ENCODE measurements at regions not wholly inside any gene's neighbourhood (a gene's known extent, or its start where the extent isn't known, plus 50 kb on each side); places are given as distances from the start of the nearest gene placed in this dataset.

DNA sequence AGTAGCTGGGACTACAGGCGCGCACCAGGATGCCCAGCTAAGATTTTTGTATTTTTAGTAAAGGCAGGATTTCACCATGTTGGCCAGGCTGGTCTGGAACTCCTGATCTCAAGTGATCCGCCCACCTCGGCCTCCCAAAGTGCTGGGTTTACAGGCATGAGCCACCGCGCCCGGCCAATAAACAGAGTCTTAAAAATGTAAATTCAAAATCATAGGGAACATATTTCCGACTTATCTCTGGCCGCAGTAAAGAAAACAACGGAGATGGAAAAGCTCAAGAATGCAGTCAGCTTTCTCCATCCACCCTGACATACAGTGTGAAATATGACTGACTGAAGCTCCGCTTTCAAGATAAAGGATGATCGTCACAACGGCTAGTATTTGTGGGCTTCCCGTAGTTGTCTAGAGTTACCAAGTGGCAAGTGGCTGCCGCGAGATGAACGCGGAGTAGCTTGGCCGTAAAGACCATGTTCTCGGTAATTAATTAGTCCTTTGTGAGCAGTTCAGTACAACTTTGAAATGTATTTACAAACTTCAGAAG is 495.1 kb upstream of the FAT1 start:
- no peak for DNase-seq (ENCODE audit: low read depth)
- ChIA-PET CTCF (no interaction called here), POLR2A (no interaction called here)

DNA sequence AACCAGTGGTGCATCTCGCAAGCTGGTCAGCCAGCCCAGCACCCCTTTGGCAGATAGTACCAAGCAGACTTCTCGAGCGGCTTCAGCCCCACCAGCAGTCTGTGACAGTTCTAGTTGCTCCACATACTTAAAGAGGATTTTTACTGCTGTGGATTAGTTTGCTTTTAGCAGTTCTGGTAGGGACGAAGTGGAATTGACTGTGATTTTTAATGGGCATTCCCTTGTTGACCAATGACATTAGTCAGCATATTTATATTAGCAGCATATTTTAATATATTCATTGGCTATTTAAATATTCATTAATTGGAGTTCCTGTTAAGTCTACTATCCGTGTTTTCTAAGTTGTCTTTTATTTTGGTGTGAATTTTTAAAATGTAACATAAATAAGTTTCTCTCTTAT is 500.9 kb upstream of the FAT1 start:
- TF ChIP-seq, protein P1, sequence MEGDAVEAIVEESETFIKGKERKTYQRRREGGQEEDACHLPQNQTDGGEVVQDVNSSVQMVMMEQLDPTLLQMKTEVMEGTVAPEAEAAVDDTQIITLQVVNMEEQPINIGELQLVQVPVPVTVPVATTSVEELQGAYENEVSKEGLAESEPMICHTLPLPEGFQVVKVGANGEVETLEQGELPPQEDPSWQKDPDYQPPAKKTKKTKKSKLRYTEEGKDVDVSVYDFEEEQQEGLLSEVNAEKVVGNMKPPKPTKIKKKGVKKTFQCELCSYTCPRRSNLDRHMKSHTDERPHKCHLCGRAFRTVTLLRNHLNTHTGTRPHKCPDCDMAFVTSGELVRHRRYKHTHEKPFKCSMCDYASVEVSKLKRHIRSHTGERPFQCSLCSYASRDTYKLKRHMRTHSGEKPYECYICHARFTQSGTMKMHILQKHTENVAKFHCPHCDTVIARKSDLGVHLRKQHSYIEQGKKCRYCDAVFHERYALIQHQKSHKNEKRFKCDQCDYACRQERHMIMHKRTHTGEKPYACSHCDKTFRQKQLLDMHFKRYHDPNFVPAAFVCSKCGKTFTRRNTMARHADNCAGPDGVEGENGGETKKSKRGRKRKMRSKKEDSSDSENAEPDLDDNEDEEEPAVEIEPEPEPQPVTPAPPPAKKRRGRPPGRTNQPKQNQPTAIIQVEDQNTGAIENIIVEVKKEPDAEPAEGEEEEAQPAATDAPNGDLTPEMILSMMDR (IDR thresholded peaks at IDR 0.05; ENCODE audit: insufficient read depth, low read depth, low read length), result no peak
- no peaks in the 10 kb centered on the region for H3K36me3 ChIP-seq (ENCODE audit: control insufficient read depth, insufficient read depth, low read length)
- CTCF ChIA-PET, result no interaction called here
- POLR2A ChIA-PET, result no interaction called here
- no peak overlapping the region for H3K4me3 ChIP-seq (ENCODE audit: low read depth, low read length)
- no peaks in the 10 kb centered on the region for H3K27me3 ChIP-seq (ENCODE audit: control insufficient read depth, insufficient read depth, low read length)
- DNase-seq (ENCODE audit: low read depth), result no peak

More for the DNA sequence above, 495.1 kb upstream of the FAT1 start:
- Histone ChIP-seq H3K4me3 (ENCODE audit: low read depth, low read length) (no peak overlapping the region), H3K27me3 (ENCODE audit: control insufficient read depth, insufficient read depth, low read length) (no peaks in the 10 kb centered on the region), H3K36me3 (ENCODE audit: control insufficient read depth, insufficient read depth, low read length) (no peaks in the 10 kb centered on the region)
- TF ChIP-seq, protein P1 (IDR thresholded peaks at IDR 0.05; ENCODE audit: insufficient read depth, low read depth, low read length), result no peak

DNA sequence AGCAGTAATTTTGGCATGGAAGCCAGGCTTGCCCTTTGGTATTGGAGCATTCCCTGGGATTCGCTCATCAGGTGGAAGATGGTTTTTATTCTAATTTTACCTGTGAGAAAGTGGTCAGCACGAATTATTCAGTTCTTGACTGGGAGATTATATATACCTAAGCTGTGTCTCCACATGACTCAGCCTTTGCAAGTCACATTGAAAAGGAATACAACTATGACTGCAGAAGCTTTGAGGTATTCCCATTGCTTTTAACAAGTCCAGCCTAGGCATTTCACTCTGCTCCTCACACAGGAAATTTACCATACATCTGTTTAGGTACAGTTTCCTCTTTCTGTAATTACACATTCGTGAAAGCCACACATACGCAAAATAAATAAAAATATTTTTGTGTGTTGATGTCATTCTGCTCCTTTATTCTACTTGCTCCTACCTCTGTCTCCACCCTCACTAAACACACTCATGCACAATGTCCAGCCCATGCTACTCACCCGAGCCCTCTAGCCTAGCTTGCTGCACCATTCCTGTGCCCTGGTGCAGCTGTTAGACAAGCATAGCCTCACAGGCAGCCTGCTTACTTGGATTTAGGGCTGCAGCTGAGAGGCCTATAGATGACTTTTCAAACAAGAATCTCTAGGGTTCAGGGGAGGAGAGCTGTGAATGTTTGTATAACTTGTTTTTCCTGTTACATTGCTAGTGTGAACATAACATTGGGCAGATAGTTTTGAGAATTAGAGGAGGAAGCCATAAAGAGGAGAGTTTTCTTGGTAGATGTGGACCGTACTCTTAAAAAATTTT is 504.4 kb upstream of the FAT1 start:
- no peaks in the 10 kb centered on the region for H3K27me3 ChIP-seq (ENCODE audit: control insufficient read depth, insufficient read depth, low read length)
- H3K36me3 ChIP-seq (ENCODE audit: control insufficient read depth, insufficient read depth, low read length), result no peaks in the 10 kb centered on the region
- TF ChIP-seq, protein P1 (IDR thresholded peaks at IDR 0.05; ENCODE audit: insufficient read depth, low read depth, low read length), result no peak
- CTCF ChIA-PET, result no interaction called here
- DNase-seq (ENCODE audit: low read depth), result no peak
- POLR2A ChIA-PET, result no interaction called here
- no peak overlapping the region for H3K4me3 ChIP-seq (ENCODE audit: low read depth, low read length)

DNA sequence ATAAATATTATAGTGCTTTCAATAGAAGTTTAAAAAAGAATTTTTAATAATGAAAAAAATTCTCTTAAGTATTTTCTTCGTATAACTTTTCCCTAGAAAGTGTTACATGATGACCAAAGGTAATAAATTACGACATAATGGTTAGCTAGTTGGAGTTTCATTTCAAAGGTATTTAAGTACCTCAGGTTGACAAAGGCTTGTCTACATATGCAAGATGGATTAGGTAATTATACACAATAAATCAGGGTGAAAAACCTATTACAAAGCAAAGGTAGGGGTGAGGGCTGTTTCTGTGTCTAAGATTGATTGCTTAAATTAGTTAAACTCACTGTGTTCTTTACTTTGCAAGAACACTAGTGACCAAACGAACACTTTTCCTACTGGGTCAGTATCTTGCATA is 508.5 kb upstream of the FAT1 start:
- TF ChIP-seq, protein P1 (IDR thresholded peaks at IDR 0.05; ENCODE audit: insufficient read depth, low read depth, low read length), result no peak
- no peaks in the 10 kb centered on the region for H3K36me3 ChIP-seq (ENCODE audit: control insufficient read depth, insufficient read depth, low read length)
- ChIA-PET POLR2A (no interaction called here), CTCF (interaction anchor here (0.7 kb wide), 1 partner anchor 669 kb away, joined by 3 read pairs; no protein-coding TSS in a partner anchor)
- DNase-seq (ENCODE audit: low read depth), result no peak
- no peaks in the 10 kb centered on the region for H3K27me3 ChIP-seq (ENCODE audit: control insufficient read depth, insufficient read depth, low read length)
- no peak overlapping the region for H3K4me3 ChIP-seq (ENCODE audit: low read depth, low read length)

- Histone ChIP-seq H3K36me3 (ENCODE audit: control insufficient read depth, insufficient read depth, low read length) (no peaks in the 10 kb centered on the region), H3K4me3 (ENCODE audit: low read depth, low read length) (no peak overlapping the region), H3K27me3 (ENCODE audit: control insufficient read depth, insufficient read depth, low read length) (no peaks in the 10 kb centered on the region)
- ChIA-PET POLR2A (no interaction called here), CTCF (interaction anchor here (0.7 kb wide), 1 partner anchor 669 kb away, joined by 3 read pairs; no protein-coding TSS in a partner anchor)
- TF ChIP-seq, protein P1 (IDR thresholded peaks at IDR 0.05; ENCODE audit: insufficient read depth, low read depth, low read length), result no peak
- no peak for DNase-seq (ENCODE audit: low read depth)
These were observed 509.1 kb upstream of the FAT1 start for GRCh38 chr4:187232796-187233195.

Measured in BJ (cell line).